ENCODE measurements at regions not wholly inside any gene's neighbourhood (a gene's known extent, or its start where the extent isn't known, plus 50 kb on each side); places are given as distances from the start of the nearest gene placed in this dataset.

GRCh38 chr16:54504372-54504771 lies 217.8 kb upstream of the IRX3 start:
- H3K36me3 Mint-ChIP-seq (ENCODE audit: low read depth) = no peaks in the 10 kb centered on the region
- ChIA-PET POLR2A (no interaction called here), CTCF (no interaction called here)
- Histone ChIP-seq H3K4me3 (ENCODE audit: low read length) (no peak overlapping the region), H3K4me1 (ENCODE audit: insufficient read depth, low read length) (no peaks in the 10 kb centered on the region), H3K27ac (ENCODE audit: low read depth in 1 of 2, low read length in 2 of 2) (no peak overlapping the region), H3K9me3 (ENCODE audit: control insufficient read depth in 1 of 2, insufficient read depth in 1 of 2, low read length in 2 of 2) (no peaks in the 10 kb centered on the region), H3K27me3 (ENCODE audit: control insufficient read depth in 1 of 2, insufficient read depth in 2 of 2, low read length in 2 of 2) (no peaks in the 10 kb centered on the region), H3K36me3 (ENCODE audit: insufficient read depth, low read length) (no peaks in the 10 kb centered on the region)
- DNase-seq (no peak), ATAC-seq (ENCODE audit: poor library complexity) (no peak)
- TF ChIP-seq, protein P1, sequence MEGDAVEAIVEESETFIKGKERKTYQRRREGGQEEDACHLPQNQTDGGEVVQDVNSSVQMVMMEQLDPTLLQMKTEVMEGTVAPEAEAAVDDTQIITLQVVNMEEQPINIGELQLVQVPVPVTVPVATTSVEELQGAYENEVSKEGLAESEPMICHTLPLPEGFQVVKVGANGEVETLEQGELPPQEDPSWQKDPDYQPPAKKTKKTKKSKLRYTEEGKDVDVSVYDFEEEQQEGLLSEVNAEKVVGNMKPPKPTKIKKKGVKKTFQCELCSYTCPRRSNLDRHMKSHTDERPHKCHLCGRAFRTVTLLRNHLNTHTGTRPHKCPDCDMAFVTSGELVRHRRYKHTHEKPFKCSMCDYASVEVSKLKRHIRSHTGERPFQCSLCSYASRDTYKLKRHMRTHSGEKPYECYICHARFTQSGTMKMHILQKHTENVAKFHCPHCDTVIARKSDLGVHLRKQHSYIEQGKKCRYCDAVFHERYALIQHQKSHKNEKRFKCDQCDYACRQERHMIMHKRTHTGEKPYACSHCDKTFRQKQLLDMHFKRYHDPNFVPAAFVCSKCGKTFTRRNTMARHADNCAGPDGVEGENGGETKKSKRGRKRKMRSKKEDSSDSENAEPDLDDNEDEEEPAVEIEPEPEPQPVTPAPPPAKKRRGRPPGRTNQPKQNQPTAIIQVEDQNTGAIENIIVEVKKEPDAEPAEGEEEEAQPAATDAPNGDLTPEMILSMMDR (IDR thresholded peaks at IDR 0.05) = no peak
- no peaks in the 10 kb centered on the region for H3K4me1 Mint-ChIP-seq (ENCODE audit: low read depth)
- H3K9me3 Mint-ChIP-seq = no peaks in the 10 kb centered on the region
- peaks cover 21% of the 10 kb centered on the region for H3K27me3 Mint-ChIP-seq
- intact Hi-C loops (cut with DNase I, micrococcal nuclease) = no loop called here
- no peak overlapping the region for H3K27ac Mint-ChIP-seq
- H3K4me3 Mint-ChIP-seq = no peak overlapping the region

DNA sequence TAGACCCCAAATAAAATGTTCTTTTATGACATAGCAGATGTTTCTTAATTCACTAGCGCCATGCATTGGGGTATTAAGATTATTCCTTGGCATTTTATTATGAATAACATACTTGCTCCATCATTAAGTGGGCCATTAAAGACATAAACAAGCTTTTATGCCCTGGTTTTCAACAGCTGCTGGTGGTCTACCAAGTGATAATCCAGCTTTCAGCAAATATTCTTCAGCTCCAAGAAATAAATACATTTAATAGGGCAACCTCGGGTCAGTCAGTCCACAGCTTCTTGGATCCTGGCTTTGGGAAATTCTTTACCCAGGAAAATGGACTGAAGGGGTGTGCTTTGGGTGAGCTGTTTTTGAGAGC lies 217.3 kb upstream of the IRX3 start:
- CTCF ChIA-PET = no interaction called here
- no peaks in the 10 kb centered on the region for H3K9me3 Mint-ChIP-seq

DNA sequence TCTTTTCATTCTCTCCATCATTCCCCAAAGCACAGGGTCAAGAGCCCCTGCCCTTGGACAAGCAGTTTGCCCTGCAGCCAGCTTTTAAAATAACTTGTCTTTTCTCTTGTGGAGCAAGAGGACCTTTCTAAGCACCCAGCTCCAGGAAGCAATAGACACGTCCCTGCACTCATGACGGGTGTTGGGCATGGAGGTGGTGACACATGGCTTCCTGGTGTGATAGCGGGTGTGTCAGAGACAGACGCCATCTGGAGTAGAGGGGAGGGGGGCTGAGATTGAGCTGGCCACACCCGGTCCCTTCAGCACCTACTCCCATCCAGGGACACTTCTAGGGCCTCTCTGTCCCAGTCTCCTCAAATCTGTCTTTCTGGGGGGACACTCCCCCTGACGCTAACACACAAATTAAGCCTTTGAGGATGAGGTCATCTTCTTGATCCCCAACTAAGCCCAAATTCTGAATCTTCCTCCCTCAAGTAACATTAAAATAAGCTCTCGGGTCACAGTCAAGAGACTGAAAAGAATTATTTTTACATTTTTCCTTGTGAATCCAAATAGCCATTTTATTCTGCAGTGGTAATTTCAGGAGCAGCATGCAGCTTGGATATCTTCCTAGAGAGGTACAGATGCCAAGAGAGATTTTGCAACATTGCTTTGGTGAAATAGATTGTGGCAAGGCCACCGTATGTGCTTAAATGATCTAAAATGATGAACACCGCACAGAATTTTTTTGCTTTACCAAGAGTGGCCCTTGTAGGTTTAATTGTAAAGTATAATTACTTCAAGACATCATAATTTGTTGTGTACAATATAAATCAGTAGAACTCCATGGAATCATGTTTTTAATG lies 216.6 kb upstream of the IRX3 start:
- no peaks in the 10 kb centered on the region for H3K4me1 ChIP-seq (ENCODE audit: insufficient read depth, low read length)
- intact Hi-C loops (cut with DNase I, micrococcal nuclease) = no loop called here
- H3K36me3 ChIP-seq (ENCODE audit: insufficient read depth, low read length) = no peaks in the 10 kb centered on the region
- H3K27ac ChIP-seq (ENCODE audit: low read depth in 1 of 2, low read length in 2 of 2) = no peak overlapping the region
- H3K27me3 Mint-ChIP-seq = peaks cover 21% of the 10 kb centered on the region
- H3K36me3 Mint-ChIP-seq (ENCODE audit: low read depth) = no peaks in the 10 kb centered on the region
- peaks cover 0 to 8% of the 10 kb centered on the region in 2 experiments for H3K9me3 ChIP-seq (ENCODE audit: control insufficient read depth in 1 of 2, insufficient read depth in 1 of 2, low read length in 2 of 2)
- peaks cover 3% of the 10 kb centered on the region for H3K9me3 Mint-ChIP-seq
- ATAC-seq (ENCODE audit: poor library complexity) = no peak
- no peaks in the 10 kb centered on the region for H3K27me3 ChIP-seq (ENCODE audit: control insufficient read depth in 1 of 2, insufficient read depth in 2 of 2, low read length in 2 of 2)
- TF ChIP-seq, protein P1 (IDR thresholded peaks at IDR 0.05) = no peak
- DNase-seq = no peak
- ChIA-PET CTCF (no interaction called here), POLR2A (no interaction called here)
- no peak overlapping the region for H3K4me3 ChIP-seq (ENCODE audit: low read length)
- no peak overlapping the region for H3K27ac Mint-ChIP-seq
- no peaks in the 10 kb centered on the region for H3K4me1 Mint-ChIP-seq (ENCODE audit: low read depth)
- no peak overlapping the region for H3K4me3 Mint-ChIP-seq

More for the DNA sequence above, 217.3 kb upstream of the IRX3 start:
- H3K27me3 ChIP-seq (ENCODE audit: control insufficient read depth in 1 of 2, insufficient read depth in 2 of 2, low read length in 2 of 2) = no peaks in the 10 kb centered on the region
- H3K4me1 ChIP-seq (ENCODE audit: insufficient read depth, low read length) = no peaks in the 10 kb centered on the region
- H3K4me1 Mint-ChIP-seq (ENCODE audit: low read depth) = no peaks in the 10 kb centered on the region
- POLR2A ChIA-PET = no interaction called here
- ATAC-seq (ENCODE audit: poor library complexity) = no peak
- H3K4me3 ChIP-seq (ENCODE audit: low read length) = no peak overlapping the region
- H3K27ac ChIP-seq (ENCODE audit: low read depth in 1 of 2, low read length in 2 of 2) = no peak overlapping the region
- no peak for DNase-seq
- no peak overlapping the region for H3K27ac Mint-ChIP-seq
- peaks cover 0 to 4% of the 10 kb centered on the region in 2 experiments for H3K9me3 ChIP-seq (ENCODE audit: control insufficient read depth in 1 of 2, insufficient read depth in 1 of 2, low read length in 2 of 2)
- peaks cover 21% of the 10 kb centered on the region for H3K27me3 Mint-ChIP-seq
- H3K4me3 Mint-ChIP-seq = no peak overlapping the region
- TF ChIP-seq, protein P1 (IDR thresholded peaks at IDR 0.05) = no peak
- H3K36me3 Mint-ChIP-seq (ENCODE audit: low read depth) = no peaks in the 10 kb centered on the region
- no peaks in the 10 kb centered on the region for H3K36me3 ChIP-seq (ENCODE audit: insufficient read depth, low read length)
- intact Hi-C loops (cut with DNase I, micrococcal nuclease) = no loop called here

Data from CD4-positive, alpha-beta T cell (primary cell).